Gastrocnemius medialis (tissue), 4 donors: ENCODE measurements at regions not wholly inside any gene's neighbourhood (a gene's known extent, or its start where the extent isn't known, plus 50 kb on each side); places are given as distances from the start of the nearest gene placed in this dataset.

Source experiments
- CTCF ChIP-seq, 5 experiments: fragments of 450-650 bp in 3 of 5; fragments of 200-600 bp in 2 of 5; sonication (generic) in 2 of 5; IDR thresholded peaks in 4 of 5; conservative IDR thresholded peaks in 1 of 5; 1 replicate in 4 of 5; 2 replicates in 1 of 5; pipeline ENCODE4 v1.5.1; 2016 to 2019; ENCODE audit warnings: antibody characterized with exemption in 5 of 5, mild to moderate bottlenecking in 3 of 5, moderate library complexity in 3 of 5
- POLR2A ChIP-seq, 2 donors: fragments of 450-650 bp; IDR thresholded peaks; one replicate each; pipeline ENCODE4 v1.6.1; 2017; ENCODE audit warnings: antibody characterized with exemption in 2 of 2, mild to moderate bottlenecking in 2 of 2, moderate library complexity in 2 of 2

- no peak for TF ChIP-seq CTCF (IDR thresholded peaks at IDR 0.05 in 4 of 5, conservative IDR thresholded peaks at IDR 0.05 in 1 of 5)
- TF ChIP-seq POLR2A (IDR thresholded peaks at IDR 0.05): no peak
Measured at GRCh38 chr20:23299673-23300050, 50.9 kb upstream of the NXT1 start.
